GM18519 (cell line): ENCODE measurements at regions not wholly inside any gene's neighbourhood (a gene's known extent, or its start where the extent isn't known, plus 50 kb on each side); places are given as distances from the start of the nearest gene placed in this dataset.
"Not testable (repeated sequence)": the region's sequence is repeated elsewhere in the genome, so short reads cannot be mapped to it uniquely, and the experiment has no call there.

Experiments
- ATAC-seq: cut with Tn5 transposase; IDR thresholded peaks from one replicate; pipeline ENCODE4 v1.9.1; 2021; ENCODE audit warnings: mild to moderate bottlenecking, moderate library complexity; ENCODE audit not compliant: unreplicated experiment, low FRiP score

GRCh38 chr13:65555962-65556361, 1674.2 kb downstream of the PCDH9 start:
- ATAC-seq, result no peak

GRCh38 chr13:65553096-65553727, 1676.9 kb downstream of the PCDH9 start:
- no peak for ATAC-seq

DNA sequence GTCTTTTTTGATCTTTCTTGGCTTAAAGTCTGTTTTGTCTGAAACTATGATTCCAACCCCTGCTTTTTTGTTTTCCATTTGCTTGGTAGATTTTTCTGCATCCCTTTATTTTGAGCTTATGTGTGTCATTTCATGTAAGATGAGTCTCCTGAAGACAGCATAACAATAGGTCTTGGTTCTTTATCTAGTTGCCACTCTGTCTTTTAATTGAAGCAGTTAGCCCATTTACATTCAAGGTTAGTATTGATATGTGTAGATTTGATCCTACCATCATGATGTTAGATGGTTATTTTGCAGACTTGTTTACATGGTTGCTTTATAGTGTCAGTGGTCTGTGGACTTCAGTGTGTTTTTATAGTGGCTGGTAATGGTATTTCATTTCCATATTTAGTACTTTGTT, 1678.9 kb downstream of the PCDH9 start:
- ATAC-seq, result no peak

DNA sequence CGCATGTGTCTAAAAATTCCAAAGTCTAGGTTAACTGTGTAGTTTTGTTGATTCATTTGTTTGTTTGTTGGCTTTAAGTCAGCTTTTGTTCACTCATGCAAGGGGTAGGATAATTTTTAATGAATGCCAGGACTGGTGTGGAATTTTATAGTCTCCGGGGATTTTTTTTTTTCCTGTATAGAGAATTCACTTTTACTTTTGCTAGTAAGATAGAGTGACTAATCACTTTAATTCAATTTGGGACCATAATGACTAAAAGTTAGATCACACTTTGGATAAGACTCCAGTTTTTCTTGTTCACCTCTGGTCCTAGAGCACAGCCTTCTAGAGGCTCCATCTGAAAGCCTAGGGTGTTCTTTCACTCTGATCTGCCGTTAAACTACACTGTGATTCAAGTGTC, 1690.0 kb downstream of the PCDH9 start:
- no peak for ATAC-seq

GRCh38 chr13:65535370-65535769, 1694.8 kb downstream of the PCDH9 start:
- ATAC-seq, result no peak

DNA sequence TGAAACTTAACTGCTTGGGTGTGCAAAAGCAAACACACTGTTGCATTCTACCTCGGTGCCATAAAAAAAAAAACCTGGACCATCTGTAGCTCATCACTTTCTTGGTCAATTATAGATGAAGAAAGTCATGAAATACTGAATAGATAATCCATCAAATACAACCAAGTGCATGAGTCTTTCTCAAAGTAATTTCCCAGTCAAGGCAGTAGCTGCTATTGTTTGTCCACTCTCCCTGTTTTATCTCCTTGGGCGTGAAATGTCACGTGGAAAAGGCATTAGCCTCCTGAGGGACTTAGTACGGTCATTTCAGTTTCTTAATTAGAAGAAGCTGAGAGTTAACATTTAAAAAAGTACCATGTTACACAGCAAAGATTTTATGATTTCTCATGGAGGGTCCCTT, 1697.9 kb downstream of the PCDH9 start:
- no peak for ATAC-seq

GRCh38 chr13:65530688-65531087, 1699.4 kb downstream of the PCDH9 start:
- ATAC-seq, result no peak

DNA sequence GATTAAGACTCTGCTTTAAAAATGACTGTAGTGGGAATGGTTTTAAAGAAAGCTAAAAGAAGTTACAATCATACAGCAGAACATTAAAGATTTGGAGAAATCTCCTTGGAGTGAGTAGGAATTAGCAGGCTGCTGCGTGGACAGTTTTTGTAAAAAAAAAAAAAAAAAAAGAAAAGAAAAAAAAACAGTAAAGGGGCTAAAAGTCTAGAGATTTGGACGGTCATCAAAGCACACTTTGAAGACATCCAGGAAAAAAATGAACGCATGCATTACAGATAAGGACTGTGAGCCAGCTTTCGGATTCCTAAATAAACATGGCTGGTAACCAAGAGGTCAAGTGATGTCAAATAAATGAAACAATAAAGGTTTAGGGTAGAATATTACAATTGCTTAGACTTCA, 1700.6 kb downstream of the PCDH9 start:
- no peak for ATAC-seq

DNA sequence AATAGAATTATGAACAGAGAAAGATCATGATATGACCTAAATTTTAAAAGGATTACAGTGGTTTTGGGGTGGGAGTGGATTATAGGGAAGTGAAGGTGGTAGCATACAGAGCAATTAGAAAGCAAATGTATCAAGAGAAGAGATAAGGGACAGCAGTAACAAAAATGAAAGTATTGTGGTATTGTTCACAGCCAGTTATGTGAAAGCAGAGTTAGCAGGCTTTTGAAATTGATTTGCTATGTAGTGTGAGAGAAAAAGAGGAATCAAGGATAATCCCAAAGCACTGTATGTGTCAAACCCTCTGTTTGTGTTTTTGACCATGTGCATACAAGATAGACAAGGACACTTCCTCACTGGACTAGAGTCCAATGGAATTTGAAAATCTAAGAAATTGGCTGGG, 1721.4 kb downstream of the PCDH9 start:
- no peak for ATAC-seq

DNA sequence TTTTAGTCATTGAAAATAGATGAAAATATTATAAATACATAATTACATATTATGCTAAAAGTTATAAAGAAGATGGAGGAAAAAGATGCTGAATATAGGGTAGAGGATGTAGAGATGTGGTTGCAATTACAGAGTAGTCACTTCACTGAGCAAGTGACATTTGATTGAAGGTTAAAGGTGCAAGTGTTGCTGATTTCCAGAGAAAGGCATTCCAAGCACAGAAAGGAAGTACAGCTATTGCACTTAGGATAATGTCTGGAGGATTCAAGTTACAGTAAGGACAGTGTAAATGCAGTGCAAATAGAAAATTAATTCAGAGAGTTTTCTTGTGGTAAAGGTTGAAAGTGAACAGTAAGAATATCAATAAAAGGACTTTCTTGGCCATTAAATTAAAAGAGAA, 1721.8 kb downstream of the PCDH9 start:
- ATAC-seq, result no peak

DNA sequence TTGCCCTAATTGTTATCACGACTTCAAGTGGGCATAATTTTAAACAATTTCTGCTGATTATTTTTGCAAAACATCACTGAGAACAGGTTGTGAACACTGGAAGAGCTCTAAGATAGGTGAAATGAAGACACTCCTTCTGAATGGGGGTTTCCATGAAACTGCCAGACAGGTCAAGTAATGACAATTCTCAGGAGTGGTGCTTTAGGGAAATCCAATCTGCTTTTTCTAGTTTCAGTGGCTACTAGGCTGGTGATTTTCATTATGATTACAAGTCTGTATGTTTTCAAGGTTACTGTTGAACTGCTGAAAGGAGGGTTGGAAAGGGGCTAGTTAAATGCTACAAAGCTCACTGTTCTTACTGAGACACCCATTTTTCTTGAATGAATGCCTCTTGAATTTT, 1724.2 kb downstream of the PCDH9 start:
- ATAC-seq, result no peak

DNA sequence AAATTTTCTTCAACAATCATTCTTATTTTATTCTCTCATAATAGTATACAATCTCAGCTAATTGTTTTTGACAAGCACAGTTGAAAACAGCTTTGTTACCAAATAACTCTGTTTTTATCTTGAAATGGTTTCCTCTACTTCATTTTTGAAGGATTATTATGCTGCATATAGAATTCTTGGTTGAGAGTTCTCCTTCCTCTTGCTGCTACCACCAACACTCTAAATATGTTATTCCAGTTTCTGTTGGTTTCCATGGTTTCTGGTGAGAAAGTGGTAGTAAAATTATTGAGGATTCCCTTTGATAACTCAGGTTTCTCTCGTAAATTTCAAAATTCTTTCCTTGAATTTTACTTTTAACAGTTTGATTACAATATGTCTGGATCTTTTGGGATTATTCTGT, 1725.9 kb downstream of the PCDH9 start:
- no peak for ATAC-seq

- no peak for ATAC-seq
Observed at GRCh38 chr13:65500481-65500880, 1729.7 kb downstream of the PCDH9 start.

- no peak for ATAC-seq
Observed at GRCh38 chr13:65499256-65499655, 1730.9 kb downstream of the PCDH9 start.

DNA sequence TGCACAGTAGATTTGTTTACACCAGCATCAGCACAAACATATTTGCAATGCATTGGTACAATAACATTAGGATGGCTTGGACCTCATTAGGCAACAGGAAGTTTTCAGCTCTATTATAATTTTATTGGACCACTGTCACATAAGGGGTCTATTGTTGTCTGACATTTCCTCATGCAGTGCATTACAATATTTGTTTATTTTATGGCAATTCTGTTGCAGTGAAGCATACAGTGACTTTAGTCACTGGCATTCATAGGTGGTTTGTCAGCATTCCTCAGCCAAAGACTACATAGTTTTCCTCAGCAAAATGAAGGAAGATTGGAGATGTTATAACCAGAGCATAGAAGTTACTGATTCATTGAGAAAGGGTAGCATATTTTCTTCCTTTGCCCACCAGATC, 1732.9 kb downstream of the PCDH9 start:
- no peak for ATAC-seq

- not testable (repeated sequence) for ATAC-seq
Observed at GRCh38 chr13:65490725-65491124, 1739.4 kb downstream of the PCDH9 start.

DNA sequence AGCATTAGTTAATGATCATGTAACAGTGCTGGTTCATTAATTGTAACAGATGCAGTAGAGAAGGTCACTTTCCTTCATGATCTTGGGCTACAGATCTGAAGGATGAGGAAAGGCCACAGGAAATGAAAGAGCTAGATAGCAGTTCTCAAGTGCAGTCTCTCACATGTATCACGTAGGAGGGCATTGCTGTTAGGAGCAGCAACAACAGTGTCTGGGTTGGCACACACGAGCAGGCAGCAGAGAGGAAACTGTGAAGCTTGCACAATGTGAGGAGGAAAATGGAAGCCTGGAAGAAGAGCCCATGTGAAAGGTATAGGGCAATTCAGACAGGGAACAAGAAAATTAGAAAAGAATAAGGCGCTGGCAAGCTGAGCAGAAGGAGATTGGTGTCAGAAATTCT, 1741.5 kb downstream of the PCDH9 start:
- no peak for ATAC-seq

- ATAC-seq, result no peak
Observed at GRCh38 chr13:65479692-65480091, 1750.4 kb downstream of the PCDH9 start.

DNA sequence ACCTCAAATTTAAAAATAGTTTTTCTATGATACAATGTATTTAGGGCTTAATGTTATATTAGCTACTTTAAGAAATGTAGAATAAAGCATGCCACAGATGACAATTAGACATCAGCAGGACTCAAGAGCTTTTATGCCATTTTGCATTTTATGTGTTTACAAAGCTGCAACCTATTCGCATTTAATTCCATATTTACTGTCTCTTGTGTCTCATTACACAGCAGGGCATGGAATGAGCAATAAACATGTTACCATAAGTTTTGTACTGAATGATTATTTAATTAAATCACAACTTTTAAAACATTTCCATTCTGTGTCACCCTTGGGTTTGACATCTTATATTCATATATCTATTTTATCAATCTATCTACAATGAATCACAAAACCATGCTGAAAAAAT, 1756.9 kb downstream of the PCDH9 start:
- ATAC-seq, result no peak

GRCh38 chr13:65472336-65472735, 1757.8 kb downstream of the PCDH9 start:
- no peak for ATAC-seq

DNA sequence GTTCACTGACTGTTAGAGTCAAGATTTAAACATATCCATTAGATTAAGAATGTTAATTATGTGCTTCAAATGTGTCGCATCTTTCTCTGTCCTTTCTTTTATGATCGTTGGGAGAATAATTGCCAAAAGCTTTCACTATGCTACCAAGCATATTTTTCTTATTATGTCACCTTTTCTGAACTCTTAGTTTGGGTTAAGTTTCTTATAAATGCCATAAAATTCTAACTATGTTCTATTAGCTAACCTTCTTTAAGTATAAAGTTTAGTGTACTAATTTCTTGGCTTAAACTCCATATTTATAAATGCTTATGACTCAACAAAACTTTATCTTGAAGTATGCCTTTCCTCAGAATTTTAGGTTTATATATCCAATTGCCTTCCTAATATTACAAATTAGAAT, 1759.4 kb downstream of the PCDH9 start:
- ATAC-seq, result no peak

DNA sequence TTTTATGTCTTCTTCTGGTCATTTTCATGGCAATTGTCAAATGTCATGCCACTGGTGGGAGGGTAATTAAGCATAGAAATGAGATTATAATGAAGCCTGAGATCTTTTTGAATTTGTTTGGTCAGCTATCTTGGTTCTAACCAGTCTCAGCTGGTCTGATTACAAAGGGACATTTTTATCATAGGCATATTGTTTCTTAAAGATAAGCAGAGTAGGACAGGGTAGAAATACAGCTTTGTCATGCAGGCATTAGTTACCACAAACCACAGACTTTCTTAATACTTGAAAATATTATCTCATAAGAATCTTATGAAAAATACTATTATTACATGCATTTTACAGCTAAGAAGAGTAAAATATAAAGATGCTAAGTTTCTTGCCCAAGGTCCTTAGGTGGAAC, 1761.5 kb downstream of the PCDH9 start:
- ATAC-seq, result no peak

GRCh38 chr13:65461590-65461989, 1768.5 kb downstream of the PCDH9 start:
- no peak for ATAC-seq
